NT2/D1 (cell line): ENCODE measurements at regions not wholly inside any gene's neighbourhood (a gene's known extent, or its start where the extent isn't known, plus 50 kb on each side); places are given as distances from the start of the nearest gene placed in this dataset.

ENCODE experiments used
- SUZ12 ChIP-seq: IDR thresholded peaks from 2 replicates; pipeline ENCODE4 v1.6.1; 2011; ENCODE audit not compliant: insufficient read length, insufficient read depth; ENCODE audit errors: extremely low read depth
- YY1 ChIP-seq: IDR thresholded peaks from 2 replicates; pipeline ENCODE4 v1.6.1; 2011; ENCODE audit not compliant: insufficient read length, insufficient read depth
- ZNF274 ChIP-seq: IDR thresholded peaks from 2 replicates; pipeline ENCODE4 v1.6.1; 2011; ENCODE audit warnings: mild to moderate bottlenecking, low read depth, low read length

DNA sequence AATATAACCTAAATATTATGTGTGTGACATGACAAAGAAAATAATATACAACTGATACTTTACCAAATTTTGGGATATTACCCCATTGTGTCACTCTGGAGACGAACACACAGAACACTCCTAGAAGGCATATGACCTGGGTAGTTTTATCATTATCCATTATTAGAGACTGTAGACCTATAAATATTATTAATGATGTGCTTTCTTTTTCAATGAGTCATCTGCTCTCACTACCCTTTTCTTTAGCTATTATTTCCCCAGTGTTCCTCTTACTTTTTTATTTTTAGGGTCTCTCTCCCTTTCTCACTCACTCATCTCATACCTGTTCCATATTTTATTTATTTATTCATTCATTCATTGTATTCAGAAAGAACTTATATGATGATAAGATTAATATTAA, 143.3 kb upstream of the ITGA4 start:
- TF ChIP-seq SUZ12 (no peak), YY1 (no peak), ZNF274 (no peak)
